Mucosa of descending colon (tissue), 3 donors: ENCODE measurements at regions not wholly inside any gene's neighbourhood (a gene's known extent, or its start where the extent isn't known, plus 50 kb on each side); places are given as distances from the start of the nearest gene placed in this dataset.

Experiments used
- ATAC-seq: fragments of 200-7000 bp; cut with Tn5 transposase; one replicate; pipeline ENCODE4 v1.9.1; 2020; ENCODE audit warnings: mild to moderate bottlenecking, moderate library complexity
- DNase-seq, 3 donors: peaks; one replicate each; pipeline ENCODE4 v3.0.0-alpha.2; 2020
- H3K36me3 ChIP-seq: fragments of 200-600 bp; one replicate; pipeline ENCODE4 v1.8.0; 2021; ENCODE audit warnings: low read depth, mild to moderate bottlenecking
- H3K4me1 ChIP-seq: fragments of 200-600 bp; one replicate; pipeline ENCODE4 v1.8.0; 2021; ENCODE audit warnings: low read depth, mild to moderate bottlenecking
- H3K4me3 ChIP-seq: fragments of 200-600 bp; one replicate; pipeline ENCODE4 v1.8.0; 2021; ENCODE audit warnings: mild to moderate bottlenecking
- H3K9me3 ChIP-seq: fragments of 200-600 bp; one replicate; pipeline ENCODE4 v1.8.0; 2021; ENCODE audit warnings: mild to moderate bottlenecking
- CTCF ChIP-seq: fragments of 200-600 bp; IDR thresholded peaks from one replicate; pipeline ENCODE4 v1.8.0; 2022; ENCODE audit warnings: antibody characterized with exemption, mild to moderate bottlenecking
- intact Hi-C, 2 donors: fragments of 100-400 bp; cut with DNase I in 1 of 2; cut with micrococcal nuclease in 1 of 2; formaldehyde crosslinking; loops; one replicate each; pipeline versions ENCODE4 v1.11.0 to v1.11.1; 2022; cut with DNase I, micrococcal nuclease
- donor health status: DM: no; HTN: no; CAD: no; lungs with moderate emphysema.
- donor health status: DM: no; HTN: no; CAD: no.
- donor health status: DM: no; HTN: yes; CAD: no.

GRCh38 chr17:77726549-77727006 is 231.9 kb upstream of the TNRC6C start:
- ATAC-seq (no peak), DNase-seq (no peak)
- TF ChIP-seq CTCF = no peak
- H3K9me3 ChIP-seq = no peaks in the 10 kb centered on the region
- no peak overlapping the region for H3K4me3 ChIP-seq
- intact Hi-C loops = no loop called here
- no peaks in the 10 kb centered on the region for H3K36me3 ChIP-seq
- H3K4me1 ChIP-seq = no peaks in the 10 kb centered on the region

- H3K4me3 ChIP-seq = no peak overlapping the region
- ATAC-seq (no peak), DNase-seq (no peak)
- H3K4me1 ChIP-seq = no peaks in the 10 kb centered on the region
- no peaks in the 10 kb centered on the region for H3K9me3 ChIP-seq
- intact Hi-C loops = no loop called here
- no peaks in the 10 kb centered on the region for H3K36me3 ChIP-seq
- TF ChIP-seq CTCF = no peak
Measured at GRCh38 chr17:77727037-77727615, 231.4 kb upstream of the TNRC6C start.

DNA sequence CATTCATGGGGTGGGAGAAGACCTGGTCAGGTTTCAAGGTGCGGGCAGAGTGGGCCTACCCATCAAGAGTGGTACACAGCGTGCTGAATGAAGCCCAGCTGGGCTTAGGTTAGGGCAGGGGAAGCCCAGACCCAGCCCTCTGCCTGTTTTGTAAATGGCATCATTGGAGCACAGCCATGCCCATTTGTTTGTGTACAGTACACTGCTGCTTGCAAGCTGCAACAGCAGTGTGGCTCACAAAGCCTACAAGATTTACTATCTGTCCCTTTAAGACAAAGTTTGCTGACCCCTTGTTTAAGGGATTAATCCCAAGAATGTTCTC is 230.1 kb upstream of the TNRC6C start:
- no peak for TF ChIP-seq CTCF
- H3K36me3 ChIP-seq = no peaks in the 10 kb centered on the region
- DNase-seq (no peak), ATAC-seq (no peak)
- no peak overlapping the region for H3K4me3 ChIP-seq
- no peaks in the 10 kb centered on the region for H3K9me3 ChIP-seq
- intact Hi-C loops = no loop called here
- H3K4me1 ChIP-seq = no peaks in the 10 kb centered on the region

GRCh38 chr17:77728871-77729270 is 229.6 kb upstream of the TNRC6C start:
- no peak for TF ChIP-seq CTCF
- DNase-seq (no peak), ATAC-seq (no peak)
- H3K4me1 ChIP-seq = no peaks in the 10 kb centered on the region
- intact Hi-C loops = no loop called here
- H3K36me3 ChIP-seq = no peaks in the 10 kb centered on the region
- no peak overlapping the region for H3K4me3 ChIP-seq
- H3K9me3 ChIP-seq = no peaks in the 10 kb centered on the region

DNA sequence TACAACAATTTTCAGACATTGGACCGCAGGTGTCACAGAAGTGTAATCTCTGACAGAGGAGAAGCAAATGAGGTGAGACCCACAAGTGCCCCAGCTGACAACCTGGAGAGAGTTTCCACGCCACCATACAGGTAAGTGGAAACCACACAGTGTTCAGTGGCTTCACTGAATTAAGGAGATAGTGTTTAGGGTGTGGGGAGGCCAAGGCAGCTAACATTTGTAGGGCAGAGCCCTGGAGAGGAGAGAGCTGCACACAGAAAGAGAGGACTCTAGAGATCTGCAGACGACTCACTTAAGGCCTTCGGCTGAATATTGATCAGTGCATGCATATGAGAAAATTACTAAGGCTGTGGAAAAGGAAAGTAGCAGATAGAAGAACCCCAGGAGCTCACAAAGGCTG is 228.9 kb upstream of the TNRC6C start:
- Histone ChIP-seq H3K4me1 (peaks cover under 1% of the 10 kb centered on the region), H3K9me3 (no peaks in the 10 kb centered on the region), H3K4me3 (no peak overlapping the region), H3K36me3 (no peaks in the 10 kb centered on the region)
- ATAC-seq (no peak), DNase-seq (no peak)
- intact Hi-C loops = no loop called here
- no peak for TF ChIP-seq CTCF

GRCh38 chr17:77730376-77730775 is 228.1 kb upstream of the TNRC6C start:
- no peak for TF ChIP-seq CTCF
- no peak for ATAC-seq
- peaks cover 5% of the 10 kb centered on the region for H3K4me1 ChIP-seq
- H3K36me3 ChIP-seq = no peaks in the 10 kb centered on the region
- DNase-seq = no peak
- H3K4me3 ChIP-seq = no peak overlapping the region
- H3K9me3 ChIP-seq = no peaks in the 10 kb centered on the region
- intact Hi-C loops = no loop called here
